ENCODE measurements at regions not wholly inside any gene's neighbourhood (a gene's known extent, or its start where the extent isn't known, plus 50 kb on each side); places are given as distances from the start of the nearest gene placed in this dataset.

DNA sequence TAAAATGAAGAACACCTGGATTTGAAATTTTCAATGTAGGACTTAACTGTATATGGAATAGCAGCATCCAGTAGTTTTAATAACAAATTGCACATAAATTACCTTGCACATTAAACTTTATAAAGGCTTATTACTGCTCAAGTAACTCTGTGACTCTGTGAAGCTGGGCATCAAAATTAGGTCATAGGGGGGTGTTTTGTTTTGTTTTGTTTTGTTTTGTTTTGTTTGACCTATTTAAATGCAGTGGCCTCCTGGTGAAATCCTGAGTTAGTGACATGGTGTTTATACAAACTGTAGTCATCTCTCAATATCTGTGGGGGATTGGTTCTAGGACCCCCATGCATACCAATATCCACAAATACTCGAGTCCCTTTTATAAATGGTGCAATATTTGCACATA lies 51.9 kb upstream of the ADAD1 start:
- no peak for TF ChIP-seq EZH2 (IDR thresholded peaks at IDR 0.05; ENCODE audit: low read depth)
- TF ChIP-seq, protein P1, sequence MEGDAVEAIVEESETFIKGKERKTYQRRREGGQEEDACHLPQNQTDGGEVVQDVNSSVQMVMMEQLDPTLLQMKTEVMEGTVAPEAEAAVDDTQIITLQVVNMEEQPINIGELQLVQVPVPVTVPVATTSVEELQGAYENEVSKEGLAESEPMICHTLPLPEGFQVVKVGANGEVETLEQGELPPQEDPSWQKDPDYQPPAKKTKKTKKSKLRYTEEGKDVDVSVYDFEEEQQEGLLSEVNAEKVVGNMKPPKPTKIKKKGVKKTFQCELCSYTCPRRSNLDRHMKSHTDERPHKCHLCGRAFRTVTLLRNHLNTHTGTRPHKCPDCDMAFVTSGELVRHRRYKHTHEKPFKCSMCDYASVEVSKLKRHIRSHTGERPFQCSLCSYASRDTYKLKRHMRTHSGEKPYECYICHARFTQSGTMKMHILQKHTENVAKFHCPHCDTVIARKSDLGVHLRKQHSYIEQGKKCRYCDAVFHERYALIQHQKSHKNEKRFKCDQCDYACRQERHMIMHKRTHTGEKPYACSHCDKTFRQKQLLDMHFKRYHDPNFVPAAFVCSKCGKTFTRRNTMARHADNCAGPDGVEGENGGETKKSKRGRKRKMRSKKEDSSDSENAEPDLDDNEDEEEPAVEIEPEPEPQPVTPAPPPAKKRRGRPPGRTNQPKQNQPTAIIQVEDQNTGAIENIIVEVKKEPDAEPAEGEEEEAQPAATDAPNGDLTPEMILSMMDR (conservative IDR thresholded peaks at IDR 0.05): no peak
- H3K9me2 ChIP-seq (ENCODE audit: insufficient read depth): no peaks in the 10 kb centered on the region
- no peak overlapping the region for H3K27ac ChIP-seq
- no peaks in the 10 kb centered on the region for H3K9me3 ChIP-seq (ENCODE audit: insufficient read depth, low read depth)
- ChIA-PET CTCF (no interaction called here), POLR2A (ENCODE audit: unreplicated experiment) (no interaction called here)
- H3K79me2 ChIP-seq (ENCODE audit: low read depth): no peaks in the 10 kb centered on the region
- intact Hi-C loops (cut with micrococcal nuclease; ENCODE audit: unreplicated experiment): no loop called here
- no peak overlapping the region for H3K4me2 ChIP-seq
- H3K4me3 ChIP-seq: no peak overlapping the region
- peaks cover 19% of the 10 kb centered on the region; the same call in 1 of the 2 replicates for H3K36me3 ChIP-seq (ENCODE audit: low read depth)
- H3F3A ChIP-seq (ENCODE audit: insufficient read depth, low read depth): 0 out of 2 replicates have a peak, but pooled peaks cover 5% of the 10 kb centered on the region
- no peak overlapping the region for H2AFZ ChIP-seq
- H4K20me1 ChIP-seq (ENCODE audit: insufficient read depth): no peaks in the 10 kb centered on the region
- H3K27me3 ChIP-seq (ENCODE audit: insufficient read depth, low read depth): no peaks in the 10 kb centered on the region
- no TSS peak for BruUV-seq (replicated peaks)
- H3K4me1 ChIP-seq (replicated peaks; ENCODE audit: insufficient read depth): no peaks in the 10 kb centered on the region
- DNase-seq: no peak

- Histone ChIP-seq H3K4me2 (no peak overlapping the region), H3K27ac (no peak overlapping the region), H3K9me3 (ENCODE audit: insufficient read depth, low read depth) (no peaks in the 10 kb centered on the region), H3K9me2 (ENCODE audit: insufficient read depth) (no peaks in the 10 kb centered on the region), H3K79me2 (ENCODE audit: low read depth) (no peaks in the 10 kb centered on the region), H3K4me3 (no peak overlapping the region), H2AFZ (no peak overlapping the region), H4K20me1 (ENCODE audit: insufficient read depth) (no peaks in the 10 kb centered on the region), H3K4me1 (replicated peaks; ENCODE audit: insufficient read depth) (no peaks in the 10 kb centered on the region), H3K27me3 (ENCODE audit: insufficient read depth, low read depth) (no peaks in the 10 kb centered on the region), H3F3A (ENCODE audit: insufficient read depth, low read depth) (0 out of 2 replicates have a peak, but pooled peaks cover 5% of the 10 kb centered on the region), H3K36me3 (ENCODE audit: low read depth) (peaks cover 14% of the 10 kb centered on the region)
- TF ChIP-seq EZH2 (IDR thresholded peaks at IDR 0.05; ENCODE audit: low read depth): no peak
- TF ChIP-seq, protein P1 (conservative IDR thresholded peaks at IDR 0.05): no peak
- ChIA-PET POLR2A (ENCODE audit: unreplicated experiment) (no interaction called here), CTCF (interaction anchor here (0.7 kb wide), 1 partner anchor 364 kb away, joined by 3 read pairs; no protein-coding TSS in a partner anchor)
- BruUV-seq (replicated peaks): no TSS peak
- intact Hi-C loops (cut with micrococcal nuclease; ENCODE audit: unreplicated experiment): no loop called here
- no peak for DNase-seq
Observed at GRCh38 chr4:122328893-122329292, 49.9 kb upstream of the ADAD1 start.

Measured in PC-9 (cell line).